Activated CD8-positive, alpha-beta T cell treated with anti-CD3 and anti-CD28 coated beads for 36 hours (primary cell): ENCODE measurements at regions not wholly inside any gene's neighbourhood (a gene's known extent, or its start where the extent isn't known, plus 50 kb on each side); places are given as distances from the start of the nearest gene placed in this dataset.

ENCODE experiments used
- ATAC-seq: fragments of 200-7000 bp; cut with Tn5 transposase; one replicate; pipeline ENCODE4 v1.10.0; 2021; ENCODE audit warnings: mild to moderate bottlenecking, moderate library complexity
- CTCF ChIA-PET: fragments of 350-600 bp; sonication (Branson Sonifier 250); formaldehyde crosslinking; loops from one replicate; lab custom pipeline; 2021; ENCODE audit warnings: antibody characterized with exemption; lab: Charles Lee
- POLR2A ChIA-PET: fragments of 350-600 bp; sonication (Branson Sonifier 250); formaldehyde crosslinking; loops from one replicate; lab custom pipeline; 2021; ENCODE audit warnings: antibody characterized with exemption; lab: Charles Lee
- DNase-seq: peaks from one replicate; pipeline ENCODE4 v3.0.0-alpha.2; 2020
- H3K27ac Mint-ChIP-seq: one replicate; pipeline ENCODE4 v1.8.0; 2021; ENCODE audit warnings: mild to moderate bottlenecking, mixed read lengths
- H3K27me3 Mint-ChIP-seq: one replicate; pipeline ENCODE4 v1.8.0; 2021; ENCODE audit warnings: mixed read lengths
- H3K36me3 Mint-ChIP-seq: one replicate; pipeline ENCODE4 v1.8.0; 2021; ENCODE audit warnings: low read depth, mixed read lengths
- H3K4me1 Mint-ChIP-seq: one replicate; pipeline ENCODE4 v1.8.0; 2021; ENCODE audit warnings: low read depth, mixed read lengths
- H3K4me3 Mint-ChIP-seq: one replicate; pipeline ENCODE4 v1.8.0; 2021; ENCODE audit warnings: mild to moderate bottlenecking, moderate library complexity, mixed read lengths
- H3K9me3 Mint-ChIP-seq: one replicate; pipeline ENCODE4 v1.8.0; 2021; ENCODE audit warnings: mixed read lengths
- intact Hi-C: fragments of 100-400 bp; cut with micrococcal nuclease; formaldehyde crosslinking; loops from one replicate; pipeline ENCODE4 v1.10.0; 2022
- TF ChIP-seq, protein P1 (sequence below): fragments of 200-600 bp; IDR thresholded peaks from one replicate; pipeline ENCODE4 v1.8.0; 2022; ENCODE audit warnings: antibody characterized with exemption, mild to moderate bottlenecking

DNA sequence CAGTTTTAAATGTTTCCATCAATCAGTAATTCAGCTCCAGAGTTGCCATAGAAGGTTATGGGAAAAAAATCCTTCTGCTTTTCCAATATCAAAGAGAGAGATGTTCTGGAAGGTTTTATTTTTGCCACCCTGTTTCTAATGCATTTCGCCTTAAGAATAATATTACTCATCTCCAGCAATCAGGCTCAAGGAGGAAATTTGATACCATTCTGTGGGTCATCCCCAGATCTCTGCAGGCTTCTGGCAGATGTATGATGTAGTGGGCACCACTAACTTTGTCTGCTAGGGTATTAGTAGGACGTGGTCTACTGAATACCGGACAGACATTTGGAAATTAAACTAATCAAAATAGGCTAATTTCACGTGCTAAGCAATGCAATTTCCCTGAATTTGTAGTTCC is 645.4 kb upstream of the TENM3 start:
- H3K9me3 Mint-ChIP-seq: peaks cover 4% of the 10 kb centered on the region
- ChIA-PET CTCF (no interaction called here), POLR2A (no interaction called here)
- TF ChIP-seq, protein P1, sequence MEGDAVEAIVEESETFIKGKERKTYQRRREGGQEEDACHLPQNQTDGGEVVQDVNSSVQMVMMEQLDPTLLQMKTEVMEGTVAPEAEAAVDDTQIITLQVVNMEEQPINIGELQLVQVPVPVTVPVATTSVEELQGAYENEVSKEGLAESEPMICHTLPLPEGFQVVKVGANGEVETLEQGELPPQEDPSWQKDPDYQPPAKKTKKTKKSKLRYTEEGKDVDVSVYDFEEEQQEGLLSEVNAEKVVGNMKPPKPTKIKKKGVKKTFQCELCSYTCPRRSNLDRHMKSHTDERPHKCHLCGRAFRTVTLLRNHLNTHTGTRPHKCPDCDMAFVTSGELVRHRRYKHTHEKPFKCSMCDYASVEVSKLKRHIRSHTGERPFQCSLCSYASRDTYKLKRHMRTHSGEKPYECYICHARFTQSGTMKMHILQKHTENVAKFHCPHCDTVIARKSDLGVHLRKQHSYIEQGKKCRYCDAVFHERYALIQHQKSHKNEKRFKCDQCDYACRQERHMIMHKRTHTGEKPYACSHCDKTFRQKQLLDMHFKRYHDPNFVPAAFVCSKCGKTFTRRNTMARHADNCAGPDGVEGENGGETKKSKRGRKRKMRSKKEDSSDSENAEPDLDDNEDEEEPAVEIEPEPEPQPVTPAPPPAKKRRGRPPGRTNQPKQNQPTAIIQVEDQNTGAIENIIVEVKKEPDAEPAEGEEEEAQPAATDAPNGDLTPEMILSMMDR: no peak
- no peak overlapping the region for H3K4me3 Mint-ChIP-seq
- intact Hi-C loops: no loop called here
- no peak for ATAC-seq
- DNase-seq: no peak
- no peak overlapping the region for H3K27ac Mint-ChIP-seq
- H3K4me1 Mint-ChIP-seq: no peaks in the 10 kb centered on the region
- no peaks in the 10 kb centered on the region for H3K27me3 Mint-ChIP-seq
- H3K36me3 Mint-ChIP-seq: no peaks in the 10 kb centered on the region

DNA sequence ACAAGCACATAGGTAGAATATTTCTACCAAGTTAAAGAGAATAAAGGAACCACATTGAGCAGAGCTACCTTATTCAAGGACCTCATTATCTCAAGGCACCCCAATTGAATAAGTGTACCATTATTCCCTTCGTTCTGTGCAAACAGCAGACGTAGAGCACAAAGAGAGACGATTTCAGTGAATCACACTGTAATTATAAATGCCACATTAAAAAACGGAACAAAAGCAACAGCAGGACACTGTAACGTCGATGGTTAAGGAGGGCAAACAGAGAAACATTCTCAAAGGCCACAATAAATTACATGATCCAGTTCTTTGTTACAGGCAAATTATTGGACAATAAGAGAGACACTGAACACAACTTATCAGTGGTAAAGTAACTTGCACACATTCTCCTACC is 644.1 kb upstream of the TENM3 start:
- TF ChIP-seq, protein P1: no peak
- Mint-ChIP-seq H3K4me1 (no peaks in the 10 kb centered on the region), H3K27ac (no peak overlapping the region), H3K4me3 (no peak overlapping the region), H3K9me3 (peaks cover 5% of the 10 kb centered on the region), H3K27me3 (no peaks in the 10 kb centered on the region), H3K36me3 (no peaks in the 10 kb centered on the region)
- intact Hi-C loops: no loop called here
- ChIA-PET CTCF (no interaction called here), POLR2A (no interaction called here)
- no peak for ATAC-seq
- DNase-seq: no peak

DNA sequence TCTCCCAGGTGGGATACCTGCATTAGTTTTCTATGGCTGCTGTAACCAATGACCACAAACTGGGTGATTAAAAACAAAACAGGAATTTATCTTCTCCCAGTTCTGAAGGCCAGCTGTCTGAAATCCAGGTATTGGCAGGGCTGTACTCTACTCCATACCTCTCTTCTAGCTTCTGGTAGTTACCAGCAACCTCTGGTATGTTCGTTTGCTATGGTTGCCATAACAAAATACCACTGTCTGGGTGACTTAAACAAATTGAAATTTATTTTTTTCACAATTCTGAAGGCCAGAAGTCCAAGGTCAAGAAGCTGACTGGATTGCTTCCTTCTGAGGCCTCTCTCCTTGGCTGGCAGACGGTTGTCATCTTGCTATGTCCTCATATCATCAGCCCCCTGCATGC is 642.1 kb upstream of the TENM3 start:
- H3K4me3 Mint-ChIP-seq: no peak overlapping the region
- H3K36me3 Mint-ChIP-seq: no peaks in the 10 kb centered on the region
- H3K27ac Mint-ChIP-seq: no peak overlapping the region
- ATAC-seq (no peak), DNase-seq (no peak)
- CTCF ChIA-PET: no interaction called here
- no peaks in the 10 kb centered on the region for H3K4me1 Mint-ChIP-seq
- no peaks in the 10 kb centered on the region for H3K27me3 Mint-ChIP-seq
- TF ChIP-seq, protein P1: no peak
- POLR2A ChIA-PET: no interaction called here
- peaks cover 5% of the 10 kb centered on the region for H3K9me3 Mint-ChIP-seq
- intact Hi-C loops: no loop called here

DNA sequence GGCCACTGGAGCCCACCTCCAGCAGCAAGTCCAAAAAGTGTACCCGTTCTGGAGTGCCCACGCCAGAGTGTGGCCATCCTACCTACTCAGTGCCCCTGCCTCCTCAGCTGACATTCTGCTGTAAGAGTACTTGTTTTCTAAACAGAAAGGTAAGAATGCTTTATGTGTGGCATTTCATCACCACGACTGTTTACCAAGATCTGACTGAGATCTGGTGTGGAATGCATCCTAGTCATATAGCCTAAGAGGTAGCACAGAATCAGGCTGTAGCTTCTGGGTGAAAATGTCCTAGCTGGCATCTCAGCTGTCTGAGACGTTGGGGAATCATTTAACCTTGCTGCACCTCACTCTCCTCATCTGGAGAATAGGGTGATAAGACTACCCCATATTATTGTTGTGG is 638.7 kb upstream of the TENM3 start:
- Mint-ChIP-seq H3K36me3 (no peaks in the 10 kb centered on the region), H3K9me3 (peaks cover 5% of the 10 kb centered on the region), H3K4me3 (no peak overlapping the region), H3K27me3 (no peaks in the 10 kb centered on the region), H3K4me1 (no peaks in the 10 kb centered on the region), H3K27ac (no peak overlapping the region)
- no peak for DNase-seq
- ChIA-PET CTCF (no interaction called here), POLR2A (no interaction called here)
- TF ChIP-seq, protein P1: no peak
- intact Hi-C loops: no loop called here
- no peak for ATAC-seq

DNA sequence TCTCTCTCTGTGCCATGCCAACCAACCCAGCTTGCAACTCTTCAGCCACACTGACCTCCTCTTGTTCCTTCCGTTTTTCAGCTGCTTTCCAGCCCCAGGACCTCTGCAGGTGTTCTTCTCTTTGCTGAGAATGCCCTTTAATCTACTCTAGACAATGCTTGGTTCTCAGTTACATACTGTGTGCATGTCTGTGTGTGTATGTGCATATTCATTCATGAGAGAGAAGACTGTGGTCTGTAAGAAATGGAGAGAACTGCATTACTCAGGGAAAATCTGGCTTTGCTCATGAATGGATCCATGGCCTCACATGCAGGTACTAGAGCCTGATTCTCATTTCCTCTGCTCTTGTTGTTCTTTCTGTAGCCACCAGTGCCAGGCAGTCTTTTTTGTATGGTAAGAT is 636.9 kb upstream of the TENM3 start:
- Mint-ChIP-seq H3K27ac (no peak overlapping the region), H3K9me3 (peaks cover 5% of the 10 kb centered on the region), H3K36me3 (no peaks in the 10 kb centered on the region), H3K4me1 (no peaks in the 10 kb centered on the region), H3K27me3 (no peaks in the 10 kb centered on the region), H3K4me3 (no peak overlapping the region)
- POLR2A ChIA-PET: no interaction called here
- ATAC-seq (no peak), DNase-seq (no peak)
- intact Hi-C loops: no loop called here
- CTCF ChIA-PET: no interaction called here
- TF ChIP-seq, protein P1: no peak
